IMR-90 (cell line): ENCODE measurements at regions not wholly inside any gene's neighbourhood (a gene's known extent, or its start where the extent isn't known, plus 50 kb on each side); places are given as distances from the start of the nearest gene placed in this dataset.

ENCODE experiments used
- ATAC-seq: fragments of 200-7000 bp; cut with Tn5 transposase; 2 replicates; pipeline ENCODE4 v1.9.1; 2020; ENCODE audit warnings: low read depth, mild to moderate bottlenecking, moderate library complexity
- BruUV-seq: library from RNA; stranded (reverse); fragments of 400-500 nt; replicated peaks from 2 replicates; lab custom pipeline; 2021; lab: Mats Ljungman, UMichigan
- CTCF ChIA-PET: fragments of 300-600 bp; formaldehyde crosslinking; extraction: SDS; loops from one replicate; lab custom pipeline; 2021; ENCODE audit warnings: antibody characterized with exemption; lab: Yijun Ruan, JAX
- POLR2A ChIA-PET: fragments of 300-600 bp; sonication (Branson Sonifier 250); formaldehyde crosslinking; loops from one replicate; lab custom pipeline; 2022; ENCODE audit warnings: antibody characterized with exemption; ENCODE audit not compliant: unreplicated experiment; lab: Charles Lee
- DNase-seq: peaks from one replicate; pipeline ENCODE4 v3.0.0; 2013
- H2AFZ ChIP-seq: replicated peaks from 2 replicates; pipeline ENCODE3; 2013; ENCODE audit warnings: low read length, mild to moderate bottlenecking; ENCODE audit not compliant: poor library complexity
- H2AK5ac ChIP-seq: 2 replicates; pipeline ENCODE4 v1.6.1; 2013; ENCODE audit warnings: low read depth, low read length, inconsistent platforms
- H2AK9ac ChIP-seq: replicated peaks from 2 replicates; pipeline ENCODE3; 2013; ENCODE audit warnings: mild to moderate bottlenecking, low read depth, low read length, moderate library complexity; ENCODE audit not compliant: poor library complexity
- H2BK120ac ChIP-seq: 2 replicates; pipeline ENCODE4 v1.6.1; 2013; ENCODE audit warnings: low read depth, low read length, inconsistent platforms
- H2BK15ac ChIP-seq: 3 replicates; pipeline ENCODE4 v1.6.1; 2013; ENCODE audit warnings: low read depth, low read length, inconsistent platforms
- H2BK20ac ChIP-seq: 2 replicates; pipeline ENCODE4 v1.6.1; 2013; ENCODE audit warnings: low read depth, mild to moderate bottlenecking, inconsistent platforms, low read length, moderate library complexity
- H2BK5ac ChIP-seq: 2 replicates; pipeline ENCODE4 v1.6.1; 2013; ENCODE audit warnings: mild to moderate bottlenecking, low read depth, low read length, inconsistent platforms; ENCODE audit not compliant: poor library complexity, severe bottlenecking
- H3K14ac ChIP-seq: replicated peaks from 2 replicates; pipeline ENCODE4 v1.6.1; 2013; ENCODE audit warnings: low read depth, low read length, inconsistent platforms
- H3K18ac ChIP-seq: 2 replicates; pipeline ENCODE4 v1.6.1; 2013; ENCODE audit warnings: low read depth, low read length, control low read depth
- H3K23ac ChIP-seq: 2 replicates; pipeline ENCODE4 v1.6.1; 2013; ENCODE audit warnings: low read depth, low read length, inconsistent platforms
- H3K27ac ChIP-seq: 2 replicates; pipeline ENCODE4 v1.5.1; 2013; ENCODE audit warnings: mild to moderate bottlenecking, control low read depth, low read length; ENCODE audit not compliant: insufficient read depth
- H3K27me3 ChIP-seq: 2 replicates; pipeline ENCODE4 v1.6.1; 2013; ENCODE audit warnings: low read length; ENCODE audit not compliant: control insufficient read depth, insufficient read depth
- H3K36me3 ChIP-seq: 2 replicates; pipeline ENCODE4 v1.6.1; 2013; ENCODE audit warnings: low read length, mixed read lengths; ENCODE audit not compliant: control insufficient read depth, insufficient read depth
- H3K4ac ChIP-seq: 2 replicates; pipeline ENCODE4 v1.6.1; 2013; ENCODE audit warnings: low read depth, low read length, inconsistent platforms
- H3K4me1 ChIP-seq: 2 replicates; pipeline ENCODE4 v1.6.1; 2013; ENCODE audit warnings: low read length, mixed read lengths; ENCODE audit not compliant: control insufficient read depth, insufficient read depth
- H3K4me2 ChIP-seq: 2 replicates; pipeline ENCODE4 v1.6.1; 2013; ENCODE audit warnings: low read depth, mild to moderate bottlenecking, control low read depth, low read length, moderate library complexity
- H3K4me3 ChIP-seq: 2 replicates; pipeline ENCODE4 v1.5.1; 2013; ENCODE audit warnings: low read depth, mild to moderate bottlenecking, control low read depth, low read length, moderate library complexity; ENCODE audit not compliant: insufficient read depth
- H3K56ac ChIP-seq: 2 replicates; pipeline ENCODE4 v1.6.1; 2013; ENCODE audit warnings: low read length, inconsistent platforms; ENCODE audit not compliant: insufficient read depth; ENCODE audit errors: extremely low read depth
- H3K79me1 ChIP-seq, 2 experiments: 2 replicates each; pipeline ENCODE4 v1.6.1; 2013; ENCODE audit warnings: low read length in 2 of 2, inconsistent platforms in 1 of 2, low read depth in 1 of 2
- H3K9ac ChIP-seq: 2 replicates; pipeline ENCODE4 v1.6.1; 2013; ENCODE audit warnings: low read depth, low read length, control low read depth
- H3K9me1 ChIP-seq: 2 replicates; pipeline ENCODE4 v1.6.1; 2013; ENCODE audit warnings: low read length, inconsistent platforms; ENCODE audit not compliant: insufficient read depth
- H3K9me3 ChIP-seq: 2 replicates; pipeline ENCODE4 v1.6.1; 2013; ENCODE audit warnings: low read length; ENCODE audit not compliant: control insufficient read depth, insufficient read depth
- H4K20me1 ChIP-seq: 2 replicates; pipeline ENCODE4 v1.6.1; 2013; ENCODE audit warnings: low read length, inconsistent platforms; ENCODE audit not compliant: insufficient read depth
- H4K5ac ChIP-seq: 2 replicates; pipeline ENCODE4 v1.6.1; 2013; ENCODE audit warnings: mild to moderate bottlenecking, low read depth, low read length, control low read depth
- H4K8ac ChIP-seq, 2 experiments: 2 replicates each; pipeline ENCODE4 v1.6.1; 2013; ENCODE audit warnings: low read depth in 2 of 2, low read length in 2 of 2, control low read depth in 1 of 2, inconsistent platforms in 1 of 2
- H4K91ac ChIP-seq: 2 replicates; pipeline ENCODE4 v1.6.1; 2013; ENCODE audit warnings: low read depth, low read length, inconsistent platforms; ENCODE audit not compliant: insufficient read depth
- BHLHE40 ChIP-seq: fragments of 150-350 bp; IDR thresholded peaks from 2 replicates; pipeline ENCODE4 v1.6.1; 2016; ENCODE audit warnings: mild to moderate bottlenecking, low read depth, low read length
- CEBPB ChIP-seq: IDR thresholded peaks from 2 replicates; pipeline ENCODE4 v1.6.1; 2012; ENCODE audit warnings: low read depth, low read length, improper control_type of control experiment
- CHD1 ChIP-seq: IDR thresholded peaks from 2 replicates; pipeline ENCODE4 v1.6.1; 2012; ENCODE audit warnings: low read depth, low read length, improper control_type of control experiment
- FOS ChIP-seq: fragments of 150-350 bp; IDR thresholded peaks from 2 replicates; pipeline ENCODE4 v1.6.1; 2016; ENCODE audit warnings: low read depth, low read length
- MAFK ChIP-seq: IDR thresholded peaks from 2 replicates; pipeline ENCODE4 v1.6.1; 2012; ENCODE audit warnings: low read depth, low read length, improper control_type of control experiment
- MAZ ChIP-seq: IDR thresholded peaks from 2 replicates; pipeline ENCODE4 v1.6.1; 2012; ENCODE audit warnings: low read depth, mild to moderate bottlenecking, low read length, improper control_type of control experiment, moderate library complexity, borderline replicate concordance
- MXI1 ChIP-seq: IDR thresholded peaks from 2 replicates; pipeline ENCODE4 v1.6.1; 2012; ENCODE audit warnings: low read depth, mild to moderate bottlenecking, low read length, moderate library complexity, borderline replicate concordance
- NFE2L2 ChIP-seq: fragments of 150-350 bp; IDR thresholded peaks from 2 replicates; pipeline ENCODE4 v1.6.1; 2016; ENCODE audit warnings: low read depth, mild to moderate bottlenecking, low read length
- POLR2A ChIP-seq: IDR thresholded peaks from 2 replicates; pipeline ENCODE4 v1.6.1; 2012; ENCODE audit warnings: mild to moderate bottlenecking, low read depth, low read length
- RAD21 ChIP-seq: IDR thresholded peaks from 2 replicates; pipeline ENCODE4 v1.6.1; 2012; ENCODE audit warnings: low read length, improper control_type of control experiment
- RCOR1 ChIP-seq: IDR thresholded peaks from 2 replicates; pipeline ENCODE4 v1.6.1; 2012; ENCODE audit warnings: mild to moderate bottlenecking, low read length, improper control_type of control experiment; ENCODE audit not compliant: insufficient replicate concordance
- RFX5 ChIP-seq: IDR thresholded peaks from 2 replicates; pipeline ENCODE4 v1.8.0; 2012; ENCODE audit warnings: low read depth, mild to moderate bottlenecking, low read length, moderate library complexity
- SMC3 ChIP-seq: fragments of 150-350 bp; IDR thresholded peaks from 2 replicates; pipeline ENCODE4 v1.6.1; 2016; ENCODE audit warnings: low read depth, mild to moderate bottlenecking, antibody characterized with exemption, low read length, moderate library complexity
- WGBS, 2 experiments: methylation state at CpG; one replicate each; pipeline versions ENCODE4 v1.1.5 to v1.1.7; 2013; ENCODE audit warnings: missing lambda C conversion rate in 2 of 2; ENCODE audit not compliant: insufficient read length in 1 of 2; ENCODE audit errors: extremely low coverage in 2 of 2; 5-methylcytosine and 5-hydroxymethylcytosine counted together
- dilution Hi-C: fragments of 300-500 bp; cut with HindIII; formaldehyde crosslinking; loops from one replicate; pipeline ENCODE4 v1.14.3; 2018; ENCODE audit warnings: low sequenced_read_pairs; ENCODE audit not compliant: unreplicated experiment
- in situ Hi-C: fragments of 300-500 bp; cut with MboI; formaldehyde crosslinking; loops from 3 replicates; pipeline ENCODE4 v1.14.3; 2019; ENCODE audit warnings: low sequenced_read_pairs, inconsistent platforms, mixed read lengths
- intact Hi-C: fragments of 100-400 bp; cut with micrococcal nuclease; formaldehyde crosslinking; loops from 2 replicates; pipeline ENCODE4 v1.10.0; 2022
- TF ChIP-seq, protein P1 (sequence below): fragments of 150-350 bp; IDR thresholded peaks from 2 replicates; pipeline ENCODE4 v1.6.1; 2016; ENCODE audit warnings: low read depth, mild to moderate bottlenecking, low read length, moderate library complexity, borderline replicate concordance
- TF ChIP-seq, protein P2 (sequence below): fragments of 150-350 bp; IDR thresholded peaks from 2 replicates; pipeline ENCODE4 v1.6.1; 2017; ENCODE audit warnings: mild to moderate bottlenecking, antibody characterized with exemption, low read length, low read depth
- TF ChIP-seq, protein P3 (sequence below): conservative IDR thresholded peaks from 2 replicates; pipeline ENCODE4 v1.5.1; 2012; ENCODE audit warnings: mild to moderate bottlenecking, low read depth, low read length, improper control_type of control experiment

DNA sequence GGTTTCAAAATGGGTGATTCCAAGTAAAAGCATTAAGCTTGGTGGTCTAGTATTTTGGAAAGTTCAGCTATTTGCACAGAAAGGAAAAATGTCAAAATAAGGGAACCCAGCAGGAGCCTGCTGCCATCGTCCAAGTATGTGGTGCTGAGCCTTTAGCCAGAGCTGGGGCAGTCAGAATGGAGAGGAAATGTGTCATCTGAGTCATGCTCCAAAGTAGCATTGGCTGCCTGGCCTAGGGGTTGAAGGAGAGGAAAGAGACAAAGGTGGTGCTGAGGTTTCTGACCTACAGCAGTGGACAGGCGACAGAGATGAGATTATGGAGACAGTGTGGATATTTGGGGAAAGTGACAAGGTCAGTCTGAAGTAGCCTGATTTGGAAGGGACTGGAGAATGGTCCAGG lies 103.9 kb downstream of the PLCE1 start:
- H3K4ac ChIP-seq, result no peak overlapping the region
- no peaks in the 10 kb centered on the region for H3K79me1 ChIP-seq
- H3K9me1 ChIP-seq, result peaks cover 4% of the 10 kb centered on the region; the same call in 1 of the 2 replicates
- H4K91ac ChIP-seq, result no peak overlapping the region
- WGBS, 2 experiments, result no CpG with 5 or more reads among the region's 2 CpGs
- no peak overlapping the region for H4K8ac ChIP-seq
- no peak overlapping the region for H2AFZ ChIP-seq
- no peak overlapping the region for H3K18ac ChIP-seq
- in situ Hi-C loops, result no loop called here
- no peak overlapping the region for H2BK15ac ChIP-seq
- ATAC-seq (no peak), DNase-seq (peak; percentile 23)
- peaks cover 7% of the 10 kb centered on the region; the same call in 1 of the 2 replicates for H3K4me1 ChIP-seq
- ChIA-PET CTCF (no interaction called here), POLR2A (no interaction called here)
- no peak overlapping the region for H3K9ac ChIP-seq
- TF ChIP-seq POLR2A (no peak), CHD1 (no peak), SMC3 (no peak), BHLHE40 (no peak), FOS (no peak), MAFK (no peak), MXI1 (no peak), RCOR1 (no peak), MAZ (no peak), CEBPB (no peak), RFX5 (no peak), NFE2L2 (no peak), RAD21 (no peak)
- TF ChIP-seq, protein P1, sequence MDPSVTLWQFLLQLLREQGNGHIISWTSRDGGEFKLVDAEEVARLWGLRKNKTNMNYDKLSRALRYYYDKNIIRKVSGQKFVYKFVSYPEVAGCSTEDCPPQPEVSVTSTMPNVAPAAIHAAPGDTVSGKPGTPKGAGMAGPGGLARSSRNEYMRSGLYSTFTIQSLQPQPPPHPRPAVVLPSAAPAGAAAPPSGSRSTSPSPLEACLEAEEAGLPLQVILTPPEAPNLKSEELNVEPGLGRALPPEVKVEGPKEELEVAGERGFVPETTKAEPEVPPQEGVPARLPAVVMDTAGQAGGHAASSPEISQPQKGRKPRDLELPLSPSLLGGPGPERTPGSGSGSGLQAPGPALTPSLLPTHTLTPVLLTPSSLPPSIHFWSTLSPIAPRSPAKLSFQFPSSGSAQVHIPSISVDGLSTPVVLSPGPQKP, result no peak
- TF ChIP-seq, protein P2, sequence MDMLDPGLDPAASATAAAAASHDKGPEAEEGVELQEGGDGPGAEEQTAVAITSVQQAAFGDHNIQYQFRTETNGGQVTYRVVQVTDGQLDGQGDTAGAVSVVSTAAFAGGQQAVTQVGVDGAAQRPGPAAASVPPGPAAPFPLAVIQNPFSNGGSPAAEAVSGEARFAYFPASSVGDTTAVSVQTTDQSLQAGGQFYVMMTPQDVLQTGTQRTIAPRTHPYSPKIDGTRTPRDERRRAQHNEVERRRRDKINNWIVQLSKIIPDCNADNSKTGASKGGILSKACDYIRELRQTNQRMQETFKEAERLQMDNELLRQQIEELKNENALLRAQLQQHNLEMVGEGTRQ, result no peak
- TF ChIP-seq, protein P3, sequence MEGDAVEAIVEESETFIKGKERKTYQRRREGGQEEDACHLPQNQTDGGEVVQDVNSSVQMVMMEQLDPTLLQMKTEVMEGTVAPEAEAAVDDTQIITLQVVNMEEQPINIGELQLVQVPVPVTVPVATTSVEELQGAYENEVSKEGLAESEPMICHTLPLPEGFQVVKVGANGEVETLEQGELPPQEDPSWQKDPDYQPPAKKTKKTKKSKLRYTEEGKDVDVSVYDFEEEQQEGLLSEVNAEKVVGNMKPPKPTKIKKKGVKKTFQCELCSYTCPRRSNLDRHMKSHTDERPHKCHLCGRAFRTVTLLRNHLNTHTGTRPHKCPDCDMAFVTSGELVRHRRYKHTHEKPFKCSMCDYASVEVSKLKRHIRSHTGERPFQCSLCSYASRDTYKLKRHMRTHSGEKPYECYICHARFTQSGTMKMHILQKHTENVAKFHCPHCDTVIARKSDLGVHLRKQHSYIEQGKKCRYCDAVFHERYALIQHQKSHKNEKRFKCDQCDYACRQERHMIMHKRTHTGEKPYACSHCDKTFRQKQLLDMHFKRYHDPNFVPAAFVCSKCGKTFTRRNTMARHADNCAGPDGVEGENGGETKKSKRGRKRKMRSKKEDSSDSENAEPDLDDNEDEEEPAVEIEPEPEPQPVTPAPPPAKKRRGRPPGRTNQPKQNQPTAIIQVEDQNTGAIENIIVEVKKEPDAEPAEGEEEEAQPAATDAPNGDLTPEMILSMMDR, result no peak
- H4K20me1 ChIP-seq, result no peaks in the 10 kb centered on the region
- H4K5ac ChIP-seq, result no peak overlapping the region
- H3K9me3 ChIP-seq, result no peaks in the 10 kb centered on the region
- no peak overlapping the region for H3K23ac ChIP-seq
- H2BK20ac ChIP-seq, result no peak overlapping the region
- no peaks in the 10 kb centered on the region for H3K36me3 ChIP-seq
- H3K27me3 ChIP-seq, result 0 out of 2 replicates have a peak, but pooled peaks cover 2% of the 10 kb centered on the region
- no peak overlapping the region for H2AK9ac ChIP-seq
- H2AK5ac ChIP-seq, result no peak overlapping the region
- H3K27ac ChIP-seq, result no peak overlapping the region
- H3K56ac ChIP-seq, result no peak overlapping the region
- intact Hi-C loops, result no loop called here
- H2BK120ac ChIP-seq, result no peak overlapping the region
- dilution Hi-C loops, result no loop called here
- H3K4me3 ChIP-seq, result no peak overlapping the region
- H3K4me2 ChIP-seq, result no peak overlapping the region
- no peak overlapping the region for H2BK5ac ChIP-seq
- no TSS peak for BruUV-seq
- 0 out of 2 replicates have a peak overlapping the region, but pooled peaks have one; percentile 23 for H3K14ac ChIP-seq
